ENCODE measurements at regions not wholly inside any gene's neighbourhood (a gene's known extent, or its start where the extent isn't known, plus 50 kb on each side); places are given as distances from the start of the nearest gene placed in this dataset.
A peak's percentile ranks its signal among the peaks of the same experiment; 100 is the strongest.

DNA sequence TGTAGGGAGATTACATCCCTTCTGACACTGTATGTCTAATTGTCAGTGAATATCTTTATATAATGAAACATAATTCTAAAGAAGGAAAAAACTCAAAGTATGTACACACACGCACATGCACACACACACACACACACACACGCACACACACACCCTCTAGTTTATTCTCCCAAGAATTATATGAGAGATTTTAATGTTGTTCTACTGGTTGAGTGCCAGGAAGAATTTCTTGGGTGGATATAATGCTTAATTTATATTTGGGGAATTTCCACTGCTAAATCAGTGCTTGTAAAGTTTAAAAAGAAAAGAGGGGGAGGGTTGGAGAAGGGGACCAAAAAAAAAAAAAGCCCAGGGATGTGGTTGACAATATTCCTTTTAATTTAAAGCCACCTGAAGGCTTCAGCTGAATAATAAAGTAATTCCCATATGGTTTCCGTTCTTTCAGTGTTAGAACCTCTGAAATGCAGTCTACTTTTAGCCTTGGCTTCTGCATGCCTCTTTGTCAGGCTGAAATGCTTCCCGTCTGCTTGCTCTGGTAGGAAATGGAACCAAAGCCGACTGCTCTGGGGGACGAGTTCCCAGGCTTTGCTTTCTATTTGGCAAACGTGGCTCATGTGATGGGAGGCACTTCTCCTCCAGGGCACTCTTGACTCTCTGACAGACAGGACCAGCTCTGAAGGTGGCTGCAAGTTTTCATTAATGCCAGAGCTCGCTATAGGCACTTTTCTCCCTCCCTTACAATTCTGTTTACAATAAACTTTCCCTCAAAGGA, 225.4 kb downstream of the PRL start:
- peak; percentile 11 for DNase-seq

DNA sequence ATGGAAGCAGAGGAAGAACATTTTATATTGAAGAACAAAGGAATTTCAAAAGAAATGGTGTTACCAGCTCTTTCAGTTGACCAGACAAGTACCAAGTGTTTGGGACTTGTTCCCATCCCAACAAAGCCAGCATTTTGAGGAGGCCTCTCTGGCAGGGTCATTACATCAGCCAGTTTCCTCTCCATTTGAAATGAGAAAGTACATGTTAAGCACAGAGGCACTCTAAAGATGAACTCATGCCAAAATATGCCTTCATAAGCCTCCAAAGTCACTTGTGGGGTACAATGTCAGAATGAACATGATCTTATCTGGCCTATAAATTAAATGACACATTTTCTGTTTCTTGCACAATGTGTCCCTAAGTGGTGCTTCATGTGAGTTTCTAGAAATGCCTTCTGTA, 223.9 kb downstream of the PRL start:
- no peak for DNase-seq

- no peak for DNase-seq
These were observed 223.2 kb downstream of the PRL start for GRCh38 chr6:22073516-22074198.

GRCh38 chr6:22078288-22078687, 218.5 kb downstream of the PRL start:
- no peak for DNase-seq

DNA sequence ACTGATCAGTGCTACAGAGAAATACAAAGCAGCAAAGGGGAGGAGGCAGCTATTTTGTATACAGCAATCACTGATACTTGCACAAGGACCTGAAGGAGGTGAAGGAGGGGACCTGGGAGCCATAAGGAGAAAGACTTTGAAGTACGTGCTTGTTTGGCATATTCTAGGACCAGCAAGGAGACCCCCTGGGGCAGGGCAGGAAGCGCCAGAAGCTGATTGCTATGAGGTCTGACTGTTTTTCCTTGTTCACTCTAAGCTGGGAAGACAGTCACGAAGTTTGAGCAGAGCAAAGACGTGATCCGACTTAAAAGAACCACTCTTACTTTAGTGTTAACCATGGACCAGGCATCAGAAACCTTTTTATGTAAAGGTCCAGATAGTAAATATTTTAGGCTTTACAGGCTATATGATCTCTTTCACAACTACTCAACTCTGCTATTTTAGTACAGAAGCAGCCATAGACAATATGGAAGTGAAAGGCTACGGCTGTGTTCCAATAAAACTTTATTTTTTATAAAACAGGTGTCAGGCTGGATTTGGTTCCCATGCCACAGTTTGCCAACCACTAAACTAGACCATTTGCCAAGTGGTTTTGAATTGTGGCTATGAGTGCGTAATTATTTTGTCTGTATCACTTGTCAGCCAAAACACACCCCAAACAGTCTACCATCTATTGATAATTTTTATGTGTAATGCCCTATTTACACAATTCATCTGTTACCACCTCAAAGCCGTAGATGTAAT, 217.9 kb downstream of the PRL start:
- no peak for DNase-seq

DNA sequence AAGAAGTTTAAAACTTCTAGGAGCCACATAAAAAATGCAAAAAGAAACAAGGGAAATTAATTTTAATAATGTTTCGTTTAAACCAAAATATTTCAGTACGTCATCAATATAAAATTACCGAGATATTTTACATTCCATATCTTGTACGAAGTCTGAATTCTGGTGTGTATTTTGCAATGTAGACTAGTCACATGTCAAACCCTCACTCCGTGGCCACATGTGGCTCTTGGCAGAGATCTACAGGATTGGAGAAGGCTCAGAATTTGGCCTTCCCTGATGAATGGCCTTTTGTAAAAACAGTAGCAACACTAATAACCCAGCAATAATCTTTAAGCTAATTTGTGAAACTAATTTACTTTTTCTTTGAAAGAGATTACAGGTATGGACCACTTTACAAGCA, 217.1 kb downstream of the PRL start:
- DNase-seq: no peak

GRCh38 chr6:22081709-22082108, 215.1 kb downstream of the PRL start:
- no peak for DNase-seq

DNA sequence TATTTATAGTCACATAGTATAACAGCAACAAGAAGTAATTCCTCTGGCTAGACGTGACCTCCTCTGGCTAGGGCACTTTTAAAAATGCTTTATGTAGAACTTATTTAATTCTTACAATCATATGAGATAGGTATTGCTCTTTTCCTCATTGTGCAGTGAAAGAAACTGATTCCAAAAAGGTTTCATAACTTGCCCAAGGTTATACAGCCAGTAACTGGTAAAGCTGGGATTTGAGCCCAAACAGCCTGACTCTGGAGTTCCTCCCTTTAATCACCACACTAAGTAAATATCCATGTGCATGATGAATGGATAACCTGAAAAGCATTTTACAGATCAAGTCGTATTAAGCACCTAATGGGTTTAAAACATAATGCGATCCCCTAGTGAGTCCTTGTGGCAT, 214.6 kb downstream of the PRL start:
- DNase-seq: no peak

- DNase-seq: no peak
These were observed 213.7 kb downstream of the PRL start for GRCh38 chr6:22083119-22083518.

DNA sequence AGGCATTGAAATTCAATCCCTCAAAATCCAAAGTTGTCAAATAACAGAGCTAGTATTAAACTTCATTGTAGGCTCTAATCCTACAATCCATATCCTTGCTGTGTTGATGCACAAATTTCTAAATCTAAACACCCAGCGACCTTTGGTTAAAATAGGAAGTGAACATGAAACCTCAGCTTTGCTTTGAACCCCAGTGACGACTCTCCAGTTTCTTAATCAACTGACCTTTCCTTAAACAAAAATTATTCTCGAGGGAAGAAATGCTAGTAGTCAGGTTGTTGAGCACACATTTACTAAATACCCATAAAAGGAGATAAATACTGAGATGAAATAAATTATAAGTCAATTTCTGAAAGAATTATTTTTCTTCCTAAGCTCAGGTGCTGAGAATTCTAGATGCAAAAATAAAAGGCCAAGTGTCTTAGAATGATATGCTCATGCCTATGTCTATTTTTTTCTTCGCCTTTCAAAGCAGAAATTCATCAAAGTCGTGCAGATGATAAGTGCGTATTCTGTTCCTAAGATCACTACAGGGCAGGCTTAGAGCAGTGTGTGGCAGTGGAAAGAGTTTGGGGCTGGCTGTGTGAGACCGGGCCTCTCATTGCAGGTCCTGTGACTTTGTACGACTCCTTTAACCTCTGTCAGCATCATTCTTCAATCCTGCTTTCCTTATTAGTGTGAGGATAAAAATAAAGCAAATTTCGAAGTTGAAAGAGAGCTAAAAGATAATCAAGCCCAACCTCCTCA, 208.7 kb downstream of the PRL start:
- DNase-seq: no peak

DNA sequence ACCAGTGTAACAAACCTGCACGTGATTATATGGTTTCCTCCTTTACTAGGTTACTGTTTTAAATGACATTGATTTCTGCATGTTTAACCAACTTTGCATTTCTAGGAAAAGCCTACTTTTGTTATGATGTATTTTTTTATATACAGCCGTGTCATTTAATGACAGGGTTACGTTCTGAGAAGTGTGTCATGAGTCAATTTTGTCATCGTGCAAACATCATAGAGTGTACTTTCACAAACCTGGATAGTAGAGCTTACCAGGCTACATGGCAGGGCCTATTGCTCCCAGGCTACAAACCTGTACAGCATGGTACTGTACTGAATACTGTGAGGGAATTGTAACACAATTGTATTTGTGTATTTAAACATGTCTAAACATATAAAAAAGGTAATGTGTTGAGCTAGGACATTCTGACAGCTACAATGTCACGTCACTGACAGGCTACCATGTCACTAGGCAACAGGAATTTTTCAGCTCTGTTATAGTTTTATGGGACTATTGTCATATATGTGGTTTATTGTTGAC, 205.3 kb downstream of the PRL start:
- DNase-seq: no peak

DNA sequence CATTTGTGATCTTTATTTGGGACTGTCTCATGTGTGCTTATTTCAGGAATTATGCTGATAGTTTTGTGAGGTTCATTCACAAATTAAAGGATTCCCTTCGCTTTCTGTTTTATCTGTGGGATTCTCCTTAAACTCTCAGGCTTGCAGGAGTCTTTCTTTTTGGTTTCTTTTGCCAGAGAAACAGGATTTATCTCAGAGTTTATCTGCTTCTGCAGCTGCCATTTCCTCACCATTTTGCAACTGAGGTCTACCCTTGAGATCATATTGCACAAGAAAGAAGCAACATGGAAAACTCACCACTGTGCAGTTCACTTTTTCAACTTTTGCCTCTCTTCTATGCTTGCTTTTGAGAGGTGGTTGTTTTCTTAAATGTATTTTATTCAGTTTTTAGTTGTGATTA, 201.0 kb downstream of the PRL start:
- DNase-seq: no peak

DNA sequence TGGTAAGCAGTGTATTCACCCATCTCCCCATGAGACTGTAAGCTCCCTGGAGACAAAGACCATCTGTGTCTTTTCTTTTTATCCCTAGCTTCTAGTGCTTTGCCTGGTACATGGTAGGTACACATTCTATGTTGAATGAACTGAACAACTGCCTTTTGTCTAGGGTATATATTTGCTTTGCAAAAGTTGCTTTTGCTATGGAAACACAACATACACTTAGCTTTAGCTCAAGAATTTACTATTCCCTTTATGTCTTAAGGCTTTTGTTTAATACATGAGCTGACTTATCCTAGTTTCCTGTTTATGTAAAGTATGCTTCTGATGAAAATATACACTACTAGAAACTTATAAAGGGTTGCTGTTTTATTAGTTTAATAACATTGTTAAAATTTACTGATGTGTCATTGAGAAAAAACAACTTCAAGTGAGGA, 198.2 kb downstream of the PRL start:
- DNase-seq: no peak

DNA sequence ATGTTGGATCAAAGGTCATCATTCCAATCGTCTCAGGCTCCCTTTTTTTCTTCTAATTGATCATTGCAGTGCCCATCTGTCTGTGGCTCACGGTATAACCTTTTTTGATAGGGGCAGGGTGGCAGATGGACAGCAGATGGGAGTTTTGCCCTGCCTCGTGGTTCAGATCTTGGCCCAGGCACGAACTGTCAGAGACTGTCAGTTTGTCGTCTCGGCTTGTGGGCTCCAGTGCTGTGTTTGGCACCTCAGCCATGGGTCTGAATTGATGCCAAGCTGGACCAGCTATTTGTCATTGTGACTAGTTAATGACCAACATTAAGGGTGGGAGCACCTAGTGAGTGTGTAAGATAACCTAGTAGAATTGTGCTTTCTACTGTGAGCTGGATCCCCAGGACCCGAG, 197.6 kb downstream of the PRL start:
- DNase-seq: no peak

DNA sequence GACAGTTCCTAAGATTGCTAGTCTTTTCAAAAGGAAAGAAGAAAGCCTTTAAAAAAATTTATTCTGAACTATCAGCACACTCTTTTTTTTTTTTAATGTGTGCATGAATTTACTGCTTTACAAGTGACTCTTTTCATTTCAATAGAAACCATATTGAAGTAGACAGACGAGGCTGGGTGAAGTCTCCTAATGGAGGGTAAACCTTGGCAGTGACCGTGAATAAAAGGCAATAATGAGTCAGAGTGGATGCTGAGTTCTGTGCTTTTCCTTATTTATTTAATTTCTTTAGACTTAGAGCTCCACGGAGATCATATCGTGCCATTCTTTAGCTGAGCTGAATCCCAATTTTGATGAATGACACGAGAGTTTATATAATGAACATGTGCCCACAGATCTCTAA, 196.9 kb downstream of the PRL start:
- DNase-seq: no peak

DNA sequence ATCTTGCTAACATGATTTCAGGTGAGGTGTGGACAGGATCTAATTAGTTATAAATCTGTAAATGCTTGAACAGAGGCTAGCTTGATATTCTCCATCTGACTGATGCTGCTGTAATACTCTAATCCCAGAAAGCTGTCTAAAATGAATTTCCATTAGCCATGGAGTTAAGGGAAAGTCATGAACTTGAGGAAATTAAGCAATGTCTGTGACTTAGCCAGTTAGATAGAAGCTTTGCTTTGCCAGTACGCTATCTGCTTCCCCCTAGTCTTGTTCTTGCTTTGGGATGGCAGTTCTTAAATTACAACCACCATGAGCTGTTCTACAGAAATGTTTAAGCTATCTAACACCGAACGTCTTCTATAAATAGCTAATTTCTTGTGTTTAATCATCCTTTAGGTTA, 195.7 kb downstream of the PRL start:
- no peak for DNase-seq

GRCh38 chr6:22102671-22103070, 194.2 kb downstream of the PRL start:
- no peak for DNase-seq

DNA sequence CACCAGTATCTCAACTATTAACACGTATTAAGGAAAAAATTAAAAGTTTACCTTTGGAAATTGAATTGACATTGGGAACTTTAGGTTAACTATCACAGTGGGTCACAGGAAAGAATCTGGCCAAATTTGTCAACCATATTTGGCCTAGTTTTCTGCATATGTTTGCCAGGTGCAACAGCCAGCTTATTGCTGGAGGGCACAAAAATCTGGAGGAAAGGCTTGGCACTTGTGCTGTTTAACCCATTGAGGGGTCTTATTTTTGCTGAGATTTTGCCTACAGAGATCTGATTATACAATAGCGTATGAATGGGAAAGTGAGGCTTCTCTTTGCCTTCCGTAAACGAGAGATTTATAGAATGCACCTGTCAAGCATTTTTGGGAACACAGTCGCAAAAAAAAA, 190.4 kb downstream of the PRL start:
- no peak for DNase-seq

GRCh38 chr6:22106961-22107360, 189.9 kb downstream of the PRL start:
- no peak for DNase-seq

- DNase-seq: no peak
These were observed 188.6 kb downstream of the PRL start for GRCh38 chr6:22108199-22108598.

DNA sequence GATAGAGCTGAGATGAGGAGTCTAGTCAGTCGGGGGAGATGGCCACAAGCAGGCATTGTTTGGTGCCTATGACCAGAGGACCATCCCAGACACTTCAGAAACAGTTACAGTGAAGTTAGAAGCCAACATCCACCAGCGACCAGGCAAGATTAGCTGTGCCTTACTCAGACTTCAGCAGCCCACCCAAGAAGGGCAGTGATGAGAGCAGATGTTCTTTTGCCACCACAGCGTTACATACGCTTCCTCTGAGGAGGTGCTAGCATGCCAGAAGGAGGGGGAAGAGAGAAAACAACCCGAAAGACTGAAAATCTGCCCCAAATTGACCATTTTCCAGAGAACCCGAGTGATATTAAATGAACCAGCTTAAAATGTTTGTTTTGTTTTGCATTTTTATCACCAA, 186.8 kb downstream of the PRL start:
- DNase-seq: no peak

GRCh38 chr6:22112461-22112860, 184.4 kb downstream of the PRL start:
- DNase-seq: no peak

Measured in occipital lobe (tissue), 1 donor.